Natural killer cell (primary cell): ENCODE measurements at regions not wholly inside any gene's neighbourhood (a gene's known extent, or its start where the extent isn't known, plus 50 kb on each side); places are given as distances from the start of the nearest gene placed in this dataset.

ENCODE experiments used
- ATAC-seq, 3 donors: fragments of 150-1000 bp in 2 of 3; fragments of 200-7000 bp in 1 of 3; cut with Tn5 transposase; 1 replicate in 1 of 3; 2 replicates in 2 of 3; pipeline ENCODE4 v1.10.0; 2021; ENCODE audit warnings: mild to moderate bottlenecking in 2 of 3, moderate library complexity in 2 of 3
- DNase-seq, 2 donors: peaks; one replicate each; pipeline versions ENCODE4 v3.0.0 to v3.0.0-alpha.2; 2013 to 2021; ENCODE audit warnings: mixed read lengths in 1 of 2
- H3K27ac ChIP-seq: one replicate; pipeline ENCODE4 v1.5.1; 2013; ENCODE audit warnings: mild to moderate bottlenecking, low read length
- H3K27me3 ChIP-seq: one replicate; pipeline ENCODE4 v1.6.1; 2013; ENCODE audit warnings: low read length; ENCODE audit not compliant: control insufficient read depth, insufficient read depth
- H3K36me3 ChIP-seq: one replicate; pipeline ENCODE4 v1.6.1; 2013; ENCODE audit warnings: low read length; ENCODE audit not compliant: control insufficient read depth, insufficient read depth
- H3K4me1 ChIP-seq: one replicate; pipeline ENCODE4 v1.6.1; 2013; ENCODE audit warnings: low read length; ENCODE audit not compliant: control insufficient read depth, insufficient read depth
- H3K4me3 ChIP-seq: one replicate; pipeline ENCODE4 v1.5.1; 2013; ENCODE audit warnings: low read length
- H3K9me3 ChIP-seq: one replicate; pipeline ENCODE4 v1.6.1; 2013; ENCODE audit warnings: low read length; ENCODE audit not compliant: control insufficient read depth, insufficient read depth
- H3K27ac Mint-ChIP-seq, 2 donors: one replicate each; pipeline ENCODE4 v1.8.0; 2022; ENCODE audit warnings: mild to moderate bottlenecking in 2 of 2, mixed read lengths in 2 of 2, moderate library complexity in 1 of 2
- H3K27me3 Mint-ChIP-seq, 2 donors: one replicate each; pipeline ENCODE4 v1.8.0; 2022; ENCODE audit warnings: low read depth in 2 of 2, mixed read lengths in 2 of 2
- H3K36me3 Mint-ChIP-seq: one replicate; pipeline ENCODE4 v1.8.0; 2022; ENCODE audit warnings: mixed read lengths
- H3K4me1 Mint-ChIP-seq, 2 donors: one replicate each; pipeline ENCODE4 v1.8.0; 2022; ENCODE audit warnings: mixed read lengths in 2 of 2
- H3K4me3 Mint-ChIP-seq: one replicate; pipeline ENCODE4 v1.8.0; 2022; ENCODE audit warnings: mild to moderate bottlenecking, moderate library complexity, mixed read lengths
- H3K9me3 Mint-ChIP-seq, 2 donors: one replicate each; pipeline ENCODE4 v1.8.0; 2022; ENCODE audit warnings: mixed read lengths in 2 of 2
- WGBS: methylation state at CpG from one replicate; pipeline ENCODE4 v1.1.7; 2013; ENCODE audit warnings: missing lambda C conversion rate; ENCODE audit not compliant: insufficient coverage; 5-methylcytosine and 5-hydroxymethylcytosine counted together
- intact Hi-C: fragments of 100-400 bp; cut with micrococcal nuclease; formaldehyde crosslinking; loops from one replicate; pipeline ENCODE4 v1.14.2; 2022
- TF ChIP-seq, protein P1 (sequence below): fragments of 200-600 bp; IDR thresholded peaks from one replicate; pipeline ENCODE4 v1.8.0; 2022; ENCODE audit warnings: antibody characterized with exemption

GRCh38 chr12:41634091-41634490, 446.0 kb downstream of the PDZRN4 start:
- Mint-ChIP-seq H3K36me3 (peaks cover 4% of the 10 kb centered on the region), H3K9me3 (peaks cover 3 to 11% of the 10 kb centered on the region in 2 donors), H3K4me1 (no peaks in the 10 kb centered on the region), H3K27ac (no peak overlapping the region), H3K4me3 (no peak overlapping the region), H3K27me3 (no peaks in the 10 kb centered on the region)
- intact Hi-C loops, result no loop called here
- ATAC-seq (no peak), DNase-seq (no peak)
- Histone ChIP-seq H3K27ac (no peak overlapping the region), H3K4me1 (no peaks in the 10 kb centered on the region), H3K27me3 (no peaks in the 10 kb centered on the region), H3K36me3 (no peaks in the 10 kb centered on the region), H3K4me3 (no peak overlapping the region), H3K9me3 (no peaks in the 10 kb centered on the region)
- TF ChIP-seq, protein P1, sequence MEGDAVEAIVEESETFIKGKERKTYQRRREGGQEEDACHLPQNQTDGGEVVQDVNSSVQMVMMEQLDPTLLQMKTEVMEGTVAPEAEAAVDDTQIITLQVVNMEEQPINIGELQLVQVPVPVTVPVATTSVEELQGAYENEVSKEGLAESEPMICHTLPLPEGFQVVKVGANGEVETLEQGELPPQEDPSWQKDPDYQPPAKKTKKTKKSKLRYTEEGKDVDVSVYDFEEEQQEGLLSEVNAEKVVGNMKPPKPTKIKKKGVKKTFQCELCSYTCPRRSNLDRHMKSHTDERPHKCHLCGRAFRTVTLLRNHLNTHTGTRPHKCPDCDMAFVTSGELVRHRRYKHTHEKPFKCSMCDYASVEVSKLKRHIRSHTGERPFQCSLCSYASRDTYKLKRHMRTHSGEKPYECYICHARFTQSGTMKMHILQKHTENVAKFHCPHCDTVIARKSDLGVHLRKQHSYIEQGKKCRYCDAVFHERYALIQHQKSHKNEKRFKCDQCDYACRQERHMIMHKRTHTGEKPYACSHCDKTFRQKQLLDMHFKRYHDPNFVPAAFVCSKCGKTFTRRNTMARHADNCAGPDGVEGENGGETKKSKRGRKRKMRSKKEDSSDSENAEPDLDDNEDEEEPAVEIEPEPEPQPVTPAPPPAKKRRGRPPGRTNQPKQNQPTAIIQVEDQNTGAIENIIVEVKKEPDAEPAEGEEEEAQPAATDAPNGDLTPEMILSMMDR, result no peak
- WGBS, result 91% methylated on average over 3 of the region's 4 CpGs

DNA sequence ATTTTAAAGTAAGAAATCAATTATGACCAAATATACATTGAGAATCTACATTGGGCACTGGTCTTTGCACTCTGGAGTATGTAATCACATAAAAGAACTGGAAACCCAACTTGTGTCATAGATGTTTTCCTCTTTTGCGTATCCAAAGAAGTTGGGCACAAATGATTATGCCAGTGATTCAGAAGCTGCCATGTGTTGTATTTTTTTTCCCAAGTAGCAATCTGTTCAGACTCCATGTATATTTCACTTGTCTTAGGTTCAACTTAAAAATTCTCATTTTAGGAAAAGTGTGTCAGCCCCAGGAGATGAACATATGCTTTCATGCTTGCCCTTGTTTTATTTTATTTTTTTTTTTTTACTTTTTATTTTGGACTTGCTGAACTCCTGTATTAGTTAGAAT, 441.5 kb downstream of the PDZRN4 start:
- ATAC-seq (no peak), DNase-seq (no peak)
- H3K27me3 Mint-ChIP-seq, result no peaks in the 10 kb centered on the region
- Histone ChIP-seq H3K4me3 (no peak overlapping the region), H3K27me3 (no peaks in the 10 kb centered on the region), H3K9me3 (peaks cover 4% of the 10 kb centered on the region), H3K27ac (no peak overlapping the region), H3K4me1 (no peaks in the 10 kb centered on the region), H3K36me3 (no peaks in the 10 kb centered on the region)
- TF ChIP-seq, protein P1, result no peak
- no peak overlapping the region for H3K4me3 Mint-ChIP-seq
- H3K4me1 Mint-ChIP-seq, result no peaks in the 10 kb centered on the region
- peaks cover 4% of the 10 kb centered on the region for H3K36me3 Mint-ChIP-seq
- 85% methylated on average over 1 of the region's 1 CpG for WGBS
- intact Hi-C loops, result no loop called here
- H3K9me3 Mint-ChIP-seq, result peaks cover 10 to 20% of the 10 kb centered on the region in 2 donors
- H3K27ac Mint-ChIP-seq, result no peak overlapping the region

- no peaks in the 10 kb centered on the region for H3K27me3 Mint-ChIP-seq
- ATAC-seq (no peak), DNase-seq (no peak)
- H3K4me3 Mint-ChIP-seq, result no peak overlapping the region
- intact Hi-C loops, result no loop called here
- Histone ChIP-seq H3K27ac (no peak overlapping the region), H3K9me3 (peaks cover 4% of the 10 kb centered on the region), H3K4me1 (no peaks in the 10 kb centered on the region), H3K4me3 (no peak overlapping the region), H3K27me3 (no peaks in the 10 kb centered on the region), H3K36me3 (no peaks in the 10 kb centered on the region)
- no peaks in the 10 kb centered on the region for H3K4me1 Mint-ChIP-seq
- H3K9me3 Mint-ChIP-seq, result peaks cover 10 to 18% of the 10 kb centered on the region in 2 donors
- TF ChIP-seq, protein P1, result no peak
- WGBS, result 87% methylated on average over 5 of the region's 5 CpGs
- no peaks in the 10 kb centered on the region for H3K36me3 Mint-ChIP-seq
- no peak overlapping the region for H3K27ac Mint-ChIP-seq
Observed at GRCh38 chr12:41627476-41627875, 439.4 kb downstream of the PDZRN4 start.

DNA sequence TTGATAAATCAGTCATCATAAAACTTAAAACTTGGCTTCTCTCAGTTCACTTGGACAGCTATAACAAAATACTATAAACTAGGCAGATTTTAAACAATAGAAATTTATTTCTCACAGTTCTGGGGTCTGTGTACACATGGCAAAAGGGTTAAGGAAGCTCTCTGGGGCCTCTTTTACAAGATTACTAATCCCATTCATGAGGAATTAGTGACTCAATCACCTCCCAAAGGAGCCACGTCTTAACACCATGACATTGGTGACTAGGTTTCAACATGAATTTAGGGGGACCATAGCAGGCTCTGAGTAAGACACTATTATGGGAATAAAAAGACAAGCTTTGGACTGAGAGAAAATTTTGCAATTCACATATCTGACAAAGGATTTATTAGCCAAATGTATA, 436.5 kb downstream of the PDZRN4 start:
- Histone ChIP-seq H3K9me3 (peaks cover 4% of the 10 kb centered on the region), H3K27me3 (no peaks in the 10 kb centered on the region), H3K4me3 (no peak overlapping the region), H3K4me1 (no peaks in the 10 kb centered on the region), H3K27ac (no peak overlapping the region), H3K36me3 (no peaks in the 10 kb centered on the region)
- intact Hi-C loops, result no loop called here
- Mint-ChIP-seq H3K4me1 (no peaks in the 10 kb centered on the region), H3K4me3 (no peak overlapping the region), H3K27ac (no peak overlapping the region), H3K36me3 (no peaks in the 10 kb centered on the region), H3K9me3 (peaks cover 10 to 14% of the 10 kb centered on the region in 2 donors), H3K27me3 (no peaks in the 10 kb centered on the region)
- DNase-seq, result no peak
- TF ChIP-seq, protein P1, result no peak
- WGBS, result 80% methylated on average over 1 of the region's 1 CpG
- ATAC-seq, result no peak
